HL-60 (cell line): ENCODE measurements at regions not wholly inside any gene's neighbourhood (a gene's known extent, or its start where the extent isn't known, plus 50 kb on each side); places are given as distances from the start of the nearest gene placed in this dataset.

ENCODE experiments used
- DNase-seq, 2 experiments: peaks; one replicate each; pipeline ENCODE4 v3.0.0-alpha.2; 2010 to 2020; ENCODE audit warnings: low read depth in 1 of 2, low spot score in 1 of 2
- H3K27ac ChIP-seq: fragments of 250-450 bp; sonication (Bioruptor Pico); replicated peaks from 2 replicates; pipeline ENCODE4 v1.5.1; 2020; ENCODE audit warnings: mild to moderate bottlenecking, moderate library complexity
- H3K27me3 ChIP-seq: fragments of 250-450 bp; sonication (Bioruptor Pico); 2 replicates; pipeline ENCODE4 v1.5.1; 2021; ENCODE audit warnings: mild to moderate bottlenecking, moderate library complexity; ENCODE audit not compliant: insufficient read depth, poor library complexity, severe bottlenecking
- H3K4me3 ChIP-seq: replicated peaks from 2 replicates; pipeline ENCODE4 v1.5.1; 2011; ENCODE audit warnings: mild to moderate bottlenecking, control low read depth, low read length; ENCODE audit not compliant: insufficient read depth
- CTCF ChIP-seq: IDR thresholded peaks from one replicate; pipeline ENCODE4 v1.5.1; 2011; ENCODE audit warnings: low read length, control low read depth, inconsistent platforms; ENCODE audit not compliant: insufficient read depth
- GABPA ChIP-seq: IDR thresholded peaks from 2 replicates; pipeline ENCODE4 v1.6.1; 2012; ENCODE audit warnings: low read depth
- POLR2AphosphoS5 ChIP-seq: IDR thresholded peaks from 2 replicates; pipeline ENCODE4 v1.6.1; 2012; ENCODE audit warnings: low read depth
- REST ChIP-seq: IDR thresholded peaks from 2 replicates; pipeline ENCODE4 v1.6.1; 2012; ENCODE audit warnings: low read depth; ENCODE audit not compliant: insufficient replicate concordance
- SPI1 ChIP-seq: IDR thresholded peaks from 2 replicates; pipeline ENCODE4 v1.6.1; 2012; ENCODE audit warnings: low read depth, mild to moderate bottlenecking, borderline replicate concordance

GRCh38 chr9:28970241-28970654, 1397.0 kb upstream of the C9orf72 start:
- TF ChIP-seq CTCF = no peak
- no peak for TF ChIP-seq GABPA
- no peak for TF ChIP-seq POLR2AphosphoS5
- TF ChIP-seq REST = no peak
- TF ChIP-seq SPI1 = no peak
- DNase-seq = no peak
- Histone ChIP-seq H3K27ac (no peak overlapping the region), H3K4me3 (no peak overlapping the region), H3K27me3 (no peaks in the 10 kb centered on the region)

GRCh38 chr9:28971881-28972280, 1398.6 kb upstream of the C9orf72 start:
- TF ChIP-seq CTCF = no peak
- TF ChIP-seq REST = no peak
- no peak for TF ChIP-seq POLR2AphosphoS5
- no peak for TF ChIP-seq GABPA
- TF ChIP-seq SPI1 = no peak
- H3K27me3 ChIP-seq = no peaks in the 10 kb centered on the region
- no peak overlapping the region for H3K27ac ChIP-seq
- DNase-seq = no peak
- no peak overlapping the region for H3K4me3 ChIP-seq

- no peak for DNase-seq
- no peak for TF ChIP-seq GABPA
- TF ChIP-seq CTCF = no peak
- TF ChIP-seq REST = no peak
- no peak for TF ChIP-seq POLR2AphosphoS5
- TF ChIP-seq SPI1 = no peak
- no peak overlapping the region for H3K4me3 ChIP-seq
- no peak overlapping the region for H3K27ac ChIP-seq
- H3K27me3 ChIP-seq = no peaks in the 10 kb centered on the region
Measured at GRCh38 chr9:28976250-28976649, 1403.0 kb upstream of the C9orf72 start.
